HG02678 (cell line): ENCODE measurements at regions not wholly inside any gene's neighbourhood (a gene's known extent, or its start where the extent isn't known, plus 50 kb on each side); places are given as distances from the start of the nearest gene placed in this dataset.

Experiments
- ATAC-seq: cut with Tn5 transposase; IDR thresholded peaks from one replicate; pipeline ENCODE4 v1.9.1; 2021; ENCODE audit warnings: mild to moderate bottlenecking, moderate library complexity; ENCODE audit not compliant: unreplicated experiment

DNA sequence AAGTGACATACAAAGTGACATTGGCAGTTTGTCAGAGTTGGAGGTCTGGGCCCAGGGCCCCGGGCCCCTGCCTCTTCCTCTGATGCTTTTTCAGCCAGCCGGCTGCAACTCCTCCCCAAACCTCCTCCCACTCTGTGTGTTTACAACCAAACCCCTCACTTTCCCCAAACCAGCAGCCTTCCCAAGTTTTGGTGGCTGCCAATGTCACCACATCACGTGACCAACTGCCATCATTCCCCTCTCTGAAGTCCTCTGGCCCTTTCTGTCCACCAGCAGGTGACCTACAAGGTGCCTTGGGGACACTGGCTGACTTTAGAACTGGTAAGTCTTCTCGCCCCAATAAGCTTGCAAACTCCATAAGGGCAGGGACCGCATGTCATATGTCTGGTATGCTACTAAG lies 357.7 kb downstream of the BCOR start:
- ATAC-seq, result no peak

DNA sequence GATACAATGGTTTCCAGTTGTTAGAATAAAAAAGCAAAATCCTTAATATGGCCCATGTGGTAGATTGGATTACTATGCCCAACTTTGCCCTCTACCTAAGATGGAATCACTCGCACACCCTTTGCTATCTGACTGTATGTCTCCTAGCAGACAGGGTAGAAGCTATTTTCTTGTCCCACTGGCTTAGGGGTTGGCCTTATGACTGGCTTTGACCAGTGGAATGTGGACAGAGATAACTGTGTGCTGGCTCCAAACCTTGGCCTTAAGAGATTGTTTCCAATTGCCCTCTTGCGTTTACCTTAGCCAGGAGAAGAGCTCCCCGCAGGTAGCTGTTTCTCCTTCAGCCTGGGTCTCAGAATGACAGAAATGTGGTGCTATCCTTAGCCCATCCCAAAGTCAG lies 355.9 kb downstream of the BCOR start:
- ATAC-seq, result no peak

DNA sequence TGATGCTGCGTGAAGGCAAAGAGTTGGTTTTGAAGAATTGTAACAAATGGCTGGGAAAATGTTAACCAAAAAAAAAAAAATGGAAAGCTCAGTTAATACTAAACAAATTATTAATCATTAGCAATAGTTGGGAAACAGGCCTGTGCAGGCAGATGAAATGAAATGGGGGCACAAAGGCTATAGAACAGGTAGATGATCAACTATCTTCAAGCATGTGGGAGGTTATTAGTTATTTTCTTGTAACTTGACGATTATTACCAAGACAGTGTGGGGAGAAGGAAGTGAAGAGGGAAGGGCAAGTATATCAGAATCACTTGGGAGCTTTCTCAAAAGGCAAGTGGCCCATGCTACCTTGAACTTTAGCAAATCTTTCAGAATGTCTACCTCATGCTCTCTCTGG lies 351.9 kb downstream of the BCOR start:
- ATAC-seq, result no peak

DNA sequence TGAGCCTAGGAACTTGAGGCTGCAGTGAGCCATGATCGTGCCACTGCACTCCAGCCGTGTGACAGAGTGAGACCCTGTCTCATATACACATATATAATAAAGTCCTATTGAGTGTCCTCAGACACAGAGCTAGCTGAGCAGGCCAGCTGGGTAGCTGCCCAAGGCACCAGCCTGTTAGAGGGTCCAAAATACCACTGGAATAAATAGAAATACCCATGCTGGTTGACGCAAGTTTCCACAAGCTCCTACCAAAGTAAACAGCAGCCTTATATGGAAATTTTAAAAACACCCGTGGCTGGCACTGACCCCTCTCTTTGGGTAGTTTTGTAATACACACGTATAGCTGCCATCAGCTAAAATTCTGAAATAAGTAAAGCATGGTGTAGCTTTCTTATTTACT lies 348.6 kb downstream of the BCOR start:
- no peak for ATAC-seq

DNA sequence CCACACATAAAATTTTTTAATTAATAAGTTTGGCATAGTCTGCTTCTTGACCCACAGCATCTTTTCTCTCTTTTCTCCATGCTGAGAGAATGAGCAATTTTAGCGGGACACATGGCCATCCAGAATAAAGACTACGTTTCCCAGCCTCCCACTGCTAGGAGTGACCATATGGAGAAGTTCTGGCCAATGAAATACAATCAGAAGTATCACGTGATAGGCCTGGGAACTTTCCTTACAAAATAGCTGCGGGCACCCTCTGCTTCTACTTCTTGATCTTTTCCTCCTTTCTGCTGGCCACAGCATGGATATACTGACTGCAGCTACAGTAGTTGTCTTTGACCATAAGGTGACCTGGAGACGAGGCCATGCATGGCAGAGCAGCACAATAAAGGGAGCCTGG lies 348.0 kb downstream of the BCOR start:
- ATAC-seq, result no peak

DNA sequence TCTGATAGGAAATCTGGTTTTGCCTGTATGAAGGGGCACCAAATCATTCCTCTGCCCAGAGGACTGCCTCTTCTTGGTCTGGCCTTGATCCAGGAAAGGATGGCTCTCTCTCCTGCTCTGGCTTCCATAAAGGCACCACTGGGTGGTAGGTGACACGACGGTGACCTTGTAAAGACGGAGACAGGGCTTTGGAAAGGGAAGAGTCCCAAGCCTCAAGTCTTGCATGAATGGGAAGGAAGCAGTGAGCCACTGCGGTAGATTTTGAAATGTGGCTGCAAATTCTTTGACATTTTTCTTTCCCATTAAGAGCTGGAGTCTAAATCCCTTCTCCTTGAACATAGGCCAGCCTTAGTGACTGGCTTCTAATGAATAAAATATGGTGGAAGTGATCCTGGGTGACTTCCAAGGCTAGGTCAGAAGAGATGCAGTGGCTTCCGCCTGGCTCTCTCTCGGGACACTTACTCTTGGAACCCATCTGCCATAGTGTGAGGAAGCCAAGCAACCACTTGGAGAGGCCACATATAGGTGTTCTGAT lies 347.4 kb downstream of the BCOR start:
- ATAC-seq, result no peak

DNA sequence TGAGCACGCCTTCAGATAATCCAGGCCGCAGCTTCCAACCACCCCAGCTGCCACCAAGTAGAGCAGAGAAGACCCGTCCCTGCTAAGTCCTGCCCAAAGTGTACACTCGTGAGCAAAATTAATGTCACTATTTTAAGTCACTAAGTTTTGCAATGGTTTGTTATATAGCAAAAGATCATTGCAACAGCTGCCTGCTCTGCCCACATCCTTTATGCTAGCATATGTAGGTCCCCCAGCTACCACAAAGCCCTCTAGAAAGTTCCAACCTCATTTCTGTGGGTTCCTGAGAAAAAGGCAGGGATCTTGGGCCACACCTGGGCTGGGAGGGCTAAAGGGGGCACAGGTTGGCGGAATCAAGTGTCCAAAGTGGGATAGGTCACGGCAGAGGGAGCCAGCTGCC lies 346.9 kb downstream of the BCOR start:
- ATAC-seq, result no peak

DNA sequence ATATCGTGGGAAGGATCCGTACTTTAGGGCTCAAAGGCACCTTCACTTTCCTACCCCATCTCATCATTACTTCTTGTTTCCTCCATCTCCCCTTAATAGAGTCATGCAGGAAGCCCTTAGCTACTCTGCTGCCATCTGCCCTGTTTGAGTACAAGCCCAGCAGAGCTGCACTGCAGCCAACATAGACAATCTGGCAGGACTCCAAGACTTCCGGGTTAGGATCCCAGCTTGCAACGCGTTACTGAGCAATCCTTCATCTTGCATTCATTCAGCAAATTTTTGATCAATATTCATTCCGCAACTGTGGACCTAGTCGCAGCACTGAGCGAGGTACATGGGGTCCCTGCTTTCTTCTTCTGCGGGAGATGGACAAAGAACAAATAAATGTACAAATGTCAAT lies 344.9 kb downstream of the BCOR start:
- no peak for ATAC-seq

DNA sequence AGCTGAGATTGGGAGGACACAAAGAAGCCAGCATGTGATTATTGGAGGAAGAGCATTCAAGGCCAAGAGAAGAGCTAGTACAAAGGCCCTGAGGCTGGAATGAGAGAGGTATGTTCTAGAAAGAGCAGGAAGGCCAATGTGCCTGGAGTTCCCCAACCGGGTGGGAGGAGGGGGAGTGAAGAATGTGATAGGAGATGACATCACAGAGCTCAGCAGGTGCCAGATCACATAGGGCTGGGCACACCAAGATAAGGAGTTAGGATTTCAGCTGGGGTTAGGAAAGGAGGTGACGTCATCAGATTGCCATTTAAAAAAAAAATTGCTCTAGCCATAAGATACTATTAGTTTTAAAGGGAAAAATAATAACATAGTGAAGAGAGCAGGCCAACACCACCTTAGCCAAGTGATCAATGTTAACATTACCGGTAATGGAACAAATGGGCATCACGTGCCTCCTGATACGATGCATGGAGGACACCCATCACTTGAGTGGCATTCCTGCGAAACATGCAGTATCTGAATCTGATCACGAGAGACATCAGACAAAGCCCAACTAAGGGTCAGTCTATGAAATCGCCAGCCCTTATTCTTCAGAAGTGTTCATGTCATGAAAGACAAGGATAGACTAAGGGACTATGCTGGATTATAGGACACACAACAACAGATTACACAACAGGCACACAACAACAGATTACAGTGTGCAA lies 344.3 kb downstream of the BCOR start:
- ATAC-seq, result no peak

DNA sequence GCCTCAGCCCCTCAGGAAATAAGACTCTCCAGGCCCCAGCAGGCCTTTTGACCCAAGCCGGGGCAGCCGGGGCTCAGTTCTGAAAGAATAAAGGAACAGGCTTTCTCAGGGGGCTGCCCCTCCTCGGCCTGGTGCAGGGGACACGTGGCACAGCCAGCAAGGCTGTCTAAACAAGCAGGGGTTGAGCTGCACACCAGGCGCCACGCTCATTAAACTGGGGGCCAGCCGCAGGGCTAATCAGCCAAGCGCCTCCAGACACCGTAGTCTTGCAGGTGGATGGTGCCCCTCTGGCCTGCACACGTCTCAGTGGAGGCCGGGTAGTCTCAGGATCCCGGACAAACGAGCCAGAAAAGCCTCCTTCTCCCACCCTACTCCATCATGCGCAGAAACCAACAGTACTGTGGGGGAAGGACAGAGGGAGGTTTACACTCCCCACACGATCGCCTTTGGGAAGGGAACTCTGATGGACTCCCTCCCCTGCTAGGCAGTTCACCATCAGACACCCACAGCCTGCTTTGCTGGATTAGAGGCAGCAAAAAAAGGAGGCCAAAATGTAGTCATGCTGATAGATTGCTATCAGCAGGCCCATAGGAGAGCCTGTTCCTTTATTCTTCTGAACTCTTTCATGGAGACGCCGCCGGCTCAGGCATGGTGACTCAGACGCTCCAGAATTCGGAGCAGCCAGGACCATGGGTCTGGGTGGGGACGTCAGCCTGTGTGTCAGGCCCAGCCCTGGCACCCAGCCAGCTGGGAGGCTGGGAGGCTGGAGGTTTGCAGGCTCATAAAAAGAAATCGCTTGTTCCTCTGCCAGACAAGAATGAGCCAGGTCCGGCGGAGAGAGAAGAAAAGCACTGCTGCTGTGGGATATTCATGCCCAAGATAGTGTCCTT lies 342.4 kb downstream of the BCOR start:
- ATAC-seq, result no peak

DNA sequence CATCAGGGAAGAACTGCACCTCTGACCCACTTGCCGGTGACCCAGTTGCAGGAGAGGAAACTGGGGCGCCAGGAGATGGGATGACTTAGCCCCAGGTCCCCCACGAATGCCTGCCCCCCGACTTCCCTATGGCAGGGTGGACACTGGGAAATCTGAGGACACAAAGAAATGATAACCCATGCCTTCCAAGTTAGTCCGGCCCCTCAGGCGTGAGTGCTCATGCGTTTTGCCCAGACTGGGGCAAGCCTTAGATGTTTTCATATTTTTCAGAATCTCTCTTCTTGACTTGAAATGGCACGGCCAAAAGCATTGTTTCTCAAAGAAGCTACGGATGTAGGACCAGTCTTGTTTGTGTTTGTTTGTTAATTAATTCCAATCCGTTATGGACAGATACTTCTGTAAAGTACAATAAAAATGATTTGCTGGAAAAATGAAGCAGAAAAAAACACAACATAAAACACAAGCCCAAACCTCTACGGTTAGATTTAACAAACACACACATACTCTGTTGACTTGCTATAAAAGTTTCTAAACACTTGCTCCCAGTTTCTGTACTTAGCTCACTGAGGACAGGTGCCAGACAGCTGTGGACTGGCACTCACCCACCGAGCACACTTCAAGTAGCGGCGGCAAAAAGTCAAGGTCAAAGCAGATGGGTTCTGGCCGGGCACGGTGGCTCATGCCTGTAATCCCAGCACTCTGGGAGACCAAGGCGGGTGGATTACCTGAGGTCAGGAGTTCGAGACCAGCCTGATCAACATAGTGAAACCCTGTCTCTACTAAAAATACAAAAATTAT lies 341.5 kb downstream of the BCOR start:
- ATAC-seq, result no peak

DNA sequence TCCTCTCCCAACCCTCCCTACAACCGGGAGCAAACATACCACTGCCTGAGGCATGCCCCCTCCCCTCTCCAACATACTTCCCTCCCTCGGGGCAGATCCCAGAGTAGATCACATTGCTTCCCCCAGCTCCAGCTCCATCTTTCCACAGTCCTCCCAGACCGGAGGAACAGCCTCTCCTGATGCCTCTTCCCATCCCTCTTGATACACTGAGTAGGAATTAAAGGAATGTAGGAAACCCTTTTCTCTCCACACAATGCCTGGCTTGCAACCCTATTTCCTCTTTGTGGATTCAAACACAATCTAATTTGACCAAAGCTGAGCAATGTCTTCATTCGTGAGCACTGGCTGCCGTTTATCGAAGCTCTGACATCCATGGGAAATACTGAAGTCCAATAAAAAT lies 339.8 kb downstream of the BCOR start:
- no peak for ATAC-seq

DNA sequence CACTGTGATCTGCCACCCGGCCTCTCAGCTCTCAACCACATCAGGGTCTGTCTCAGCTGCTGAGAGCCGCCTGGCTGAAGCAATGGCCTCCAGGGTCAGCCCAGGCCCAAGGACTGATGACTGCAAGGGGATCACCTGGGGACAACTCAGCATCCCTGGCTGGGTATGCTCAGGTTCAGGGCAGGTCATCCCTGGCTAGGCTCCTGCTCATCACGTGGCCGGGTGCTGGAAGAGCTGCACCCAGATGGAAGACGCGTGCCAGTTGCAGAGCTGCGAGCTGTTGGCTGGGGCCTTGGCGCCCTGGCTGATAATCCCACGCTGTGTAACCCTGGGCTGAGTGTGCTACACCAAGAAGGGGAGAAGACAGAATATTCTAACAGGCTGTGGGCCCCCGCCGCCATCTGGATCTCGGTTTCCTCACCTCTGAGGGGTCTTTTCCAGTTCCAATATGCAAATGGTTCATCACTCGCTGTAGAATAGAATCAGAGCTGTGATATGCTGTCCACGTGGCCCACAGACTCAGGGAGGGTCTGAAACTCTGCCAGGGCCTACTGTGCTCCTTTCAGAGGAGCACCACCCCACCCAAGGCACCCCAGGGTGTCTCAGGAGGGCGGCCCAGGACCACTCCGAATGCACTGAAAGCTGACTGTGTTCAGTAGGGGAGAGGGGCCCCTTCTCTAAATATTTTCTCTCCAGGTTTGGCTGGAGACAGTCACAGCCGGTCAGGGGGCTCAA lies 338.8 kb downstream of the BCOR start:
- no peak for ATAC-seq

DNA sequence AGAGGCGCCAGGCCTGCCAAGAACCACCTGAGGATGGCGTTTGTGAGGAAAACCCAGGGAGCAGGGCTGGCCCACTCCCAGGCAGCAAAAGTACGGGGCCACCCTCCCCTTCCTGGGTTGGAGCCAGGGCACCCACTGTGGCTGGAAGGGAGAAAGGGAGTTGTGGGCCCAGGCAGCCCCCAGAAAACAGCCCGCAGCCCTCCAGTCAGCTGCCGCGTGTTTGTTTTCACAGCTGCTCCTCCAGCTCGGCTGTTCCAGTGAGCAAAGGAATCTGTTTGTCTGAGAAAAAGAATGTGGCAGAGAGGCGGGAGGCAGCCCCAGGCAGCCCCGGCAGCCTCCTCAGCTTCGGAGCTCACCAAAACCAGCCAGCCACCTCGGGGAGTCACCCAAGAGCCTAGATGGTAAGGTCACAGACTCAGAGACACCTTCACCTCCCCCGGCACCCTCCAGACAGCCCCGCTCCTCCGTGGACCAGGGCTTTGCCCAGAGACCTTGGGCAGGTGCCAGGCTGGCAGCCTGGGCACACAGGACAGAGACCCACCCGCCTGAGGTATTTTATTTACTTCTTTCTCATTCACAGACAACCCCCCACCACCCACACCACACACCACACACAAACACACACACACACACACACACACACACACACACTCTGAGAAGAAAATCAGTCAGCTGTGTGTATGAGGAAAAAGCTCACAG lies 338.1 kb downstream of the BCOR start:
- ATAC-seq, result no peak

DNA sequence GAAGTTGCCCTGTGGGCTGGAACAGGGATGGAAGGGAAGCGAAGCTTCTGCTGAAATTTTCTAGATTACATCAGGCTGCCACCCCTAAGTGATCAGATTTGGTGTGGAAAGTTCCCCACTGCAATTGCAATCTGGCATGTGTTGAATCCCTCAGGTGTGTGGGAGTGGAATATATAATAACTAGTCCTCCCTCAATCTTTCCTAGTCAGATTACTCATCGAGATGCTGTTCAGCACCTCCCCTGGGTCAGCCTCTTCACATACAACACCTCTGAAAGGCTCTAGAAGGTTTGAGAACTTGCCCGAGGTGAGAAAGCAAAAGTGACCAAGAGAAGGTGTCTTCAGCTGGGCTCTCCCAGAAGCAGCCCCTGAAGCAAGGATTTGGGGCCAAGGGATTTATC lies 336.8 kb downstream of the BCOR start:
- no peak for ATAC-seq

DNA sequence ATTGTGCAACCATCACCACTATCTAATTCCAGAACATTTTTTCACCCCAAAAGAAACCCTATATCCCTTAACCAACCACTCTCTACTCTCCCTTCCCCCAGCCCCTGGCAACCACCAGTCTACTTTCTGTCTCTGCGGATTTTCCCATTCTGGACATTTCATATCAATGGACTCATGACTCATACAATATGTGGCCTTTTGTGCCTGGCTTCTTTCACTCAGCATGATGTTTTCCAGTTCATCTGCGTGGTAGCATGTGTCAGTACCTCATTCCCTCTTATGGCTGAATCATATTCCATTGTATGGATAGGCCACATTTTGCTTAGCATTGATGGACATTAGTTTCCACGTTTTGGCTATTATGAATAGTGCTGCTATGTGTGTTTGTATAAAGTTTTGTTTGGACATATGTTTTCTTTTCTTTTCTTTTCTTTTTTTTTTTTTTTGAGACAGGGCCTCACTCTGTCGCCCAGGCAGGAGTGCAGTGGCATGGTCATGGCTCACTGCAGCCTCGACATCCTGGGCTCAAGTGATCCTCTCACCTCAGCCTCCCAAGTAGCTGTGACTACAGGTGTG lies 335.4 kb downstream of the BCOR start:
- no peak for ATAC-seq

DNA sequence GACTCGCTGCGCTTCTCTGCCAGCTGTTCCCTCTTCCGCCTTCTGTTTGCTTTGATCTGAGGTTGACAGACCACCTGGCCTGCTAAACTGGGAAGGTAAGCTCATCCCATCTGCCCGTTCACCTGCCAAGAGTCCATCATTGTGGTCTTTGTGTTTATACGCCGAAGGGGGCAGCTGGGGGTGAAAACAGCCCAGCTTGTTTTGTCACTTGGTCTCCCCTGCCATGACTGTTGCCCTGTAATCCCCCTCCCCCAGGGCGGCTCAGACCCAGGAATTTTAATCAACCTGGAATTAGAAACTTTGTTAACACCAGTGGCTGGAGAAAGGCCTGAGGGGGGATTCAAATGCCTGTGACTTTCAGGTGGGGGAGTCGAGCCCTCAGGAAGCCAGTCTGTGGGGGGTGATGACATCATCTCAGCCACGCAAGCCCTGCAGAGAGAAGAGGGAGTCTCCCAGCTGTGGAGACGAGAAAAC lies 333.3 kb downstream of the BCOR start:
- ATAC-seq, result no peak

DNA sequence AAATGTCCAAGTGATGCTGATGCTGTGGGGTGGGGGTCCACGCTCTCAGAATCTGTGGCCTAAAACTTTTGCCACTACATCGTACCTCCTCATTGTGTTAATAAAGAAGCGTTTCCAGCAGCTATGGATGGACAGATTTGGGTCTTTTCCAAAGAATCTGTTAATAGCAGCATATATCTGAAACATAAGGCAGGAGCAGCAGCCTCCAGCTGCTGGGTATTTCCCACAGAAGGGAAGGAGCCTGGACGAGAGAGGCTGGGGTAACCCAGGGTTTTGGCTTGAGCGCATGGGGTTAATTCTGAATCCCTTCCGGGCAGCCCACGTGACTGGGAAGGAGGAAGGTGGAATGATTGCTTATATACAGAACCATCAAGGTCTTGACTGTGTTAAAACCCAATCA lies 332.4 kb downstream of the BCOR start:
- ATAC-seq, result no peak

DNA sequence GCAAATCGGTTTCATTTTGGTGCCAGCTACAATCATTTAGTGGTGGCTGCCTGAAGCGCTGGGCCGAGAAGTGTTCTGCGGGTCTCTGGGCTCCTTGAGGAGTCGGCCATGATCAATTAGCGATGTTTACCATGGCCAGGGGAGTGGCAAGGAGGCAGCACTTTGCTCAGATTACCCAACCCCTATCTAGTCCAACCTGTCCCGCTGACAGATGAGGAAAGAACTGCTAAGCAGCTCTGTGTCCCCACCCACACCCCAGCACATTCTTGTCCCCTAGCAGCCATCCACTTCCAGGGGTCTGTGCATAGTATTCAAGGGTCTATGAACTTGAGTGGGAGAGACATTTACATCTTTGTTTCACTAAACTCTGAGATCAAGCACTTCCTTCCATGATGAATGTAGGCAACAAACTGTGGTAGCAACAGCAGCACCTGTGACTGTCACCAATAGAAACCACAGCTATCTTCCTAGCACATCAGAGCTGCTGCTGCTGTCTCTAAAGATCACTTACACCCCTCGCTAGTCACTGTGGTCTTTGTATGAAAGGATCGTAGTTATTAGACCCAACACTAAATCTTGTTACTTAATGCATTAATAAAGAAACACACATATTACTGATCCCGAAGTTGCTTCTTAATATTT lies 331.6 kb downstream of the BCOR start:
- no peak for ATAC-seq
